Type B pancreatic cell (in vitro differentiated cells): ENCODE measurements at regions not wholly inside any gene's neighbourhood (a gene's known extent, or its start where the extent isn't known, plus 50 kb on each side); places are given as distances from the start of the nearest gene placed in this dataset.

ENCODE experiments used
- DNase-seq: peaks from one replicate; pipeline ENCODE4 v3.0.0; 2021; ENCODE audit warnings: mixed read lengths; ENCODE audit not compliant: unreplicated experiment; ENCODE audit errors: extremely low spot score
- H3K27ac Mint-ChIP-seq: 2 replicates; pipeline ENCODE4 v1.8.0; 2021; ENCODE audit warnings: mild to moderate bottlenecking, mixed read lengths
- H3K27me3 Mint-ChIP-seq: 2 replicates; pipeline ENCODE4 v1.8.0; 2021; ENCODE audit warnings: mixed read lengths
- H3K36me3 Mint-ChIP-seq: 2 replicates; pipeline ENCODE4 v1.8.0; 2021; ENCODE audit warnings: mixed read lengths
- H3K4me1 Mint-ChIP-seq: one replicate; pipeline ENCODE4 v1.8.0; 2021; ENCODE audit warnings: mixed read lengths; ENCODE audit not compliant: unreplicated experiment
- H3K4me3 Mint-ChIP-seq: 2 replicates; pipeline ENCODE4 v1.8.0; 2021; ENCODE audit warnings: mild to moderate bottlenecking, mixed read lengths
- H3K9me3 Mint-ChIP-seq: 2 replicates; pipeline ENCODE4 v1.8.0; 2021; ENCODE audit warnings: mixed read lengths
- CTCF ChIP-seq: fragments of 200-600 bp; sonication (generic); conservative IDR thresholded peaks from 2 replicates; pipeline ENCODE4 v1.5.0; 2021; ENCODE audit warnings: antibody characterized with exemption, mild to moderate bottlenecking

DNA sequence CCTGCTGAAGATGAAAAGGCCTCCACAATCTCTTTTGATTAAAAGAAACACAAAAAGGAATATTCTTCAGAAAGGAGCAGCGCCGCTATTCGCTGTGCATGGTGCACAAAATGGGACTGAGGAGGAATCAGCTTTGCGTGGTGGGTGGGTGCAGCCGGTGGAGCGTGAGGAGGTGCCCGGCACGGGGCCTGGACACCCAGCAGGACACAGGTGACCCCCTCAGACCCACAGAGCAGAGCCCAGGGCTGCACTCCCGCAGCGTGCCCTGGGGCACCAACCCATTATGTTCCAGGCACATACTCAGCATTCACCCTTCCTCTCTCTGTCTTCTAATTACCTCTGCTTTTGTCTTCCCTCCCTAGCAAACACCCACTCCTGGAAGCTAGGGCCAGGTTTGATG lies 238.0 kb upstream of the PPP2R2D start:
- H3K27ac Mint-ChIP-seq = no peak overlapping the region
- DNase-seq = no peak
- no peaks in the 10 kb centered on the region for H3K36me3 Mint-ChIP-seq
- no peak for TF ChIP-seq CTCF
- no peaks in the 10 kb centered on the region for H3K4me1 Mint-ChIP-seq
- peaks cover 6% of the 10 kb centered on the region for H3K27me3 Mint-ChIP-seq
- H3K9me3 Mint-ChIP-seq = no peaks in the 10 kb centered on the region
- no peak overlapping the region for H3K4me3 Mint-ChIP-seq

DNA sequence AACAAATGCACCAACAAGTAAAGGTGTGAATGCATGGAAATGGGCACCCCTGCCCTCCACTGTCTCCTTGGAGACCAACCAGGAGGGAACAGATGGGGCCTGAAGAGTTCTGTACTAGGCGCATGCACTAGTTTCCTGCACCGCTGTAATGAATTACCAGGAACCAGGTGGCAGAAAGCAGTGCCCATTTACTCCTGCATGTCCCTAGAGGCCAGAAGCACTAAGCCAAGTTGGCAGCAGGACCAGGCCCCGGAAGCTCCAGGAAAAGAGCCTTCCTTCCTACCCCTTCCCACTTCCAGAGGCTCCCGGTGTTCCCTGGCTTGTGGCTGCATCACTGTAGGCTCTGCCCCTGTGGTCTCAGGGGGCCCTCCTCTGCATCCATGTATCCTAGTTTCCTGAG lies 237.5 kb upstream of the PPP2R2D start:
- peaks cover 6% of the 10 kb centered on the region for H3K27me3 Mint-ChIP-seq
- DNase-seq = no peak
- H3K27ac Mint-ChIP-seq = no peak overlapping the region
- H3K4me1 Mint-ChIP-seq = no peaks in the 10 kb centered on the region
- H3K36me3 Mint-ChIP-seq = no peaks in the 10 kb centered on the region
- H3K9me3 Mint-ChIP-seq = no peaks in the 10 kb centered on the region
- no peak overlapping the region for H3K4me3 Mint-ChIP-seq
- no peak for TF ChIP-seq CTCF

DNA sequence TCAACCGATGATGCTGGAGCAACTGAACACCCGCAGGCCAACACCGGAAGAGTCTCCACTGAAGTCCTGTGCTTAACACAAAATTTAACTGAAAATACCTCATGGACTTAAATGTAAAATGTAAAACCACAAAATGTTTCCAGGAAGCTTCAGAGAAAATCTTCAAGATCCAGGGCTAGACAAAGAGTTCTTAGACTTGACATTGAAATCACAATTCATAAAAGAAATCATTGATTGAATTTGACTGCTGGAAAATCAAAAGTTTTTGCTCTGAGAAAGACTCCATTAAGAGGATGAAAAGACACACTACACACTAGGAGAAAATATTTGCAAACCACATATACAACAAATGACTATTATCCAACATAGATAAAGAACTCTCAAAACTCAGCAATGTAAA lies 234.7 kb upstream of the PPP2R2D start:
- Mint-ChIP-seq H3K27me3 (peaks cover 11% of the 10 kb centered on the region), H3K4me3 (no peak overlapping the region), H3K36me3 (no peaks in the 10 kb centered on the region), H3K9me3 (no peaks in the 10 kb centered on the region), H3K27ac (no peak overlapping the region), H3K4me1 (no peaks in the 10 kb centered on the region)
- no peak for TF ChIP-seq CTCF
- no peak for DNase-seq

DNA sequence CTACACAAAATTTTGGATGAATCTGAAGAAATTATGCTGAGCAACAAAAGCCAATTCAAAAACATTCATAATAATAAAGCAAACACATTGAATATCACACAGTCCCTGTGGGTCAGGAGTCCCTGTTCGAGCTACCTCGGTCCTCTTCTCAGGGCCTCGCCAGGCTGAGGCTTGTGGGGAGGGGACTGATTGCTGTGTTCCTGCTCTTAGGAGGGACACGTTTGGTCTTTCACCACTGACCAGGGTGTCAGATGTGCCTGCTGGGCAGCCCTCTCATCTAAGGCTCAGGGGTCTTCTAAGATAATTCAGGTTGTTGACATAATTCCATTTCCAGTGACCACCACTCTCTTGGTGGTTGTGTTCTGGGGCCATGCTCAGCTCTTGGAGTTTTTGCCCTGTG lies 233.8 kb upstream of the PPP2R2D start:
- Mint-ChIP-seq H3K27me3 (peaks cover 14% of the 10 kb centered on the region), H3K36me3 (no peaks in the 10 kb centered on the region), H3K9me3 (peaks cover 2% of the 10 kb centered on the region), H3K27ac (no peak overlapping the region), H3K4me1 (no peaks in the 10 kb centered on the region), H3K4me3 (no peak overlapping the region)
- no peak for DNase-seq
- TF ChIP-seq CTCF = no peak

DNA sequence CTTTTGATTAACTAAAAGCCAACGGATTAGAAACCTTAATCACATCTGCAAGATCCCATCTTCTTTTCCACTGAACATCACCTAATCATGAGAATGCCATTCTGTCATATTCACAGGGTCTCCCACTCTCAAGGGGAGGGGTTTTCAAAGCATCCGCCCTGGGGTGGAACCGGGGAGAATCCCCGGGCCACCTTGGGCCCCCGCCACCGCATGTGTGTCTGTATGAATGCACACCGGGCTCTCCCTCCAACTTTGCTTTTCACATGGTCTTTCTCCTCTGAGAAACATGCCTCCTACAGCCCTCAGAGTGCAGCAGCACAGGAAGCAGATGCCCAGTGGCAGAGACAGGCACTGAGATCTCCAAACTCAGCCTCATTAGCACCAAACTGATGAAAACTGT lies 233.2 kb upstream of the PPP2R2D start:
- Mint-ChIP-seq H3K27me3 (peaks cover 14% of the 10 kb centered on the region), H3K9me3 (peaks cover 7% of the 10 kb centered on the region), H3K36me3 (no peaks in the 10 kb centered on the region), H3K4me1 (no peaks in the 10 kb centered on the region), H3K4me3 (no peak overlapping the region), H3K27ac (no peak overlapping the region)
- no peak for DNase-seq
- no peak for TF ChIP-seq CTCF

DNA sequence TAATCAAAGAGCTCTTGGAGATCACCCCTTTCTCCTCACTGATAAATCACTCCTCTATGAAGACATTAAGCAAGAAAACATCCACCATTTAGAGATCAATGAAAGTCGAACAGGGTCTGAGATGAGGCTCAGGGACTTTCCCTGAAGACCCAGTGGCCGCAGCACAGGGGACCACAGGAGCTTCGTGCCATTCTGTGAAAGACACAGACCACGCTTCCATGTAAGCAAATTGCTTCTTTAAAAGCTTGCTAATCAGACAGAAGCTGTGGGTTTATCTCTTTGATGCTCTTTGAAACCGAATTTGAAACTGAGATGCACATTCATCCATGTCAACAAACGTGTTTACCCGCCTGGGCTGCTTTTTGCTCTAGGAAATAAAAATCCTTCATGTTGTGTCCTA lies 231.9 kb upstream of the PPP2R2D start:
- Mint-ChIP-seq H3K27me3 (peaks cover 14% of the 10 kb centered on the region), H3K27ac (no peak overlapping the region), H3K4me1 (no peaks in the 10 kb centered on the region), H3K4me3 (no peak overlapping the region), H3K36me3 (no peaks in the 10 kb centered on the region), H3K9me3 (peaks cover 7% of the 10 kb centered on the region)
- DNase-seq = no peak
- TF ChIP-seq CTCF = no peak
